Endodermal cell (in vitro differentiated cells): ENCODE measurements at regions not wholly inside any gene's neighbourhood (a gene's known extent, or its start where the extent isn't known, plus 50 kb on each side); places are given as distances from the start of the nearest gene placed in this dataset.

ENCODE experiments used
- DNase-seq: peaks from one replicate; pipeline ENCODE4 v3.0.0-alpha.2; 2017
- H3K27ac ChIP-seq: 2 replicates; pipeline ENCODE4 v1.5.1; 2013; ENCODE audit warnings: mild to moderate bottlenecking, low read depth, low read length, moderate library complexity
- H3K27me3 ChIP-seq: 2 replicates; pipeline ENCODE4 v1.6.1; 2013; ENCODE audit warnings: mild to moderate bottlenecking, low read length, moderate library complexity; ENCODE audit not compliant: insufficient read depth, control insufficient read depth, poor library complexity, severe bottlenecking
- H3K36me3 ChIP-seq: 2 replicates; pipeline ENCODE4 v1.7.0; 2013; ENCODE audit warnings: mild to moderate bottlenecking, low read length, moderate library complexity; ENCODE audit not compliant: control insufficient read depth, insufficient read depth
- H3K4me1 ChIP-seq: one replicate; pipeline ENCODE4 v1.7.0; 2013; ENCODE audit warnings: low read length; ENCODE audit not compliant: control insufficient read depth, insufficient read depth
- H3K4me3 ChIP-seq: 2 replicates; pipeline ENCODE4 v1.5.1; 2013; ENCODE audit warnings: mild to moderate bottlenecking, low read length, moderate library complexity
- H3K9ac ChIP-seq: 2 replicates; pipeline ENCODE4 v1.6.1; 2013; ENCODE audit warnings: mild to moderate bottlenecking, low read length, moderate library complexity; ENCODE audit not compliant: poor library complexity, severe bottlenecking; ENCODE audit errors: extremely low read depth
- H3K9me3 ChIP-seq: 2 replicates; pipeline ENCODE4 v1.6.1; 2013; ENCODE audit warnings: mild to moderate bottlenecking, low read length, moderate library complexity; ENCODE audit not compliant: control insufficient read depth
- H3K27ac Mint-ChIP-seq: 2 replicates; pipeline ENCODE4 v1.8.0; 2020; ENCODE audit warnings: mixed read lengths
- H3K27me3 Mint-ChIP-seq: 2 replicates; pipeline ENCODE4 v1.8.0; 2021; ENCODE audit warnings: mild to moderate bottlenecking, mixed read lengths; ENCODE audit not compliant: insufficient read depth
- H3K36me3 Mint-ChIP-seq: 2 replicates; pipeline ENCODE4 v1.8.0; 2020; ENCODE audit warnings: low read depth, mixed read lengths
- H3K4me1 Mint-ChIP-seq: 2 replicates; pipeline ENCODE4 v1.8.0; 2020; ENCODE audit warnings: mixed read lengths
- H3K4me3 Mint-ChIP-seq: 2 replicates; pipeline ENCODE4 v1.8.0; 2020; ENCODE audit warnings: mild to moderate bottlenecking, moderate library complexity, mixed read lengths
- H3K9me3 Mint-ChIP-seq: 2 replicates; pipeline ENCODE4 v1.8.0; 2020; ENCODE audit warnings: mild to moderate bottlenecking, mixed read lengths
- CTCF ChIP-seq: fragments of 200-600 bp; sonication (generic); conservative IDR thresholded peaks from 2 replicates; pipeline ENCODE4 v1.5.0; 2021; ENCODE audit warnings: antibody characterized with exemption, mild to moderate bottlenecking
- WGBS, 2 experiments: methylation state at CpG; one replicate each; pipeline versions ENCODE4 v1.1.5 to v1.1.7; 2013; ENCODE audit warnings: missing lambda C conversion rate in 2 of 2, mixed read lengths in 1 of 2; ENCODE audit not compliant: insufficient coverage in 1 of 2, insufficient read length in 1 of 2; 5-methylcytosine and 5-hydroxymethylcytosine counted together

- H3K27me3 Mint-ChIP-seq: no peaks in the 10 kb centered on the region
- H3K27ac Mint-ChIP-seq: no peak overlapping the region
- TF ChIP-seq CTCF: no peak
- H3K4me1 Mint-ChIP-seq: no peaks in the 10 kb centered on the region
- no peaks in the 10 kb centered on the region for H3K36me3 Mint-ChIP-seq
- no peak overlapping the region for H3K9ac ChIP-seq
- H3K4me3 Mint-ChIP-seq: no peak overlapping the region
- no peak overlapping the region for H3K4me3 ChIP-seq
- no peak overlapping the region for H3K27ac ChIP-seq
- no peaks in the 10 kb centered on the region for H3K9me3 Mint-ChIP-seq
- DNase-seq: no peak
- H3K27me3 ChIP-seq: no peaks in the 10 kb centered on the region
- no peaks in the 10 kb centered on the region for H3K9me3 ChIP-seq
- no peaks in the 10 kb centered on the region for H3K4me1 ChIP-seq
- 89% methylated on average over 1 of the region's 1 CpG; no CpG with 5 or more reads in 1 of the 2 experiments for WGBS, 2 experiments
- no peaks in the 10 kb centered on the region for H3K36me3 ChIP-seq
Measured at GRCh38 chr3:18744472-18744871, 319.3 kb upstream of the SATB1 start.

GRCh38 chr3:18743761-18744160, 318.6 kb upstream of the SATB1 start:
- H3K4me3 Mint-ChIP-seq: no peak overlapping the region
- no peaks in the 10 kb centered on the region for H3K9me3 Mint-ChIP-seq
- H3K27ac ChIP-seq: no peak overlapping the region
- H3K4me1 Mint-ChIP-seq: no peaks in the 10 kb centered on the region
- no peaks in the 10 kb centered on the region for H3K27me3 Mint-ChIP-seq
- no peaks in the 10 kb centered on the region for H3K36me3 Mint-ChIP-seq
- no peak overlapping the region for H3K4me3 ChIP-seq
- no peak for TF ChIP-seq CTCF
- no peaks in the 10 kb centered on the region for H3K36me3 ChIP-seq
- no peaks in the 10 kb centered on the region for H3K4me1 ChIP-seq
- no peak overlapping the region for H3K27ac Mint-ChIP-seq
- H3K9ac ChIP-seq: no peak overlapping the region
- WGBS, 2 experiments: 84% methylated on average over 2 of the region's 2 CpGs; no CpG with 5 or more reads in 1 of the 2 experiments
- DNase-seq: no peak
- H3K27me3 ChIP-seq: no peaks in the 10 kb centered on the region
- no peaks in the 10 kb centered on the region for H3K9me3 ChIP-seq

- Mint-ChIP-seq H3K36me3 (no peaks in the 10 kb centered on the region), H3K27me3 (no peaks in the 10 kb centered on the region), H3K27ac (no peak overlapping the region), H3K4me1 (no peaks in the 10 kb centered on the region), H3K4me3 (no peak overlapping the region), H3K9me3 (no peaks in the 10 kb centered on the region)
- H3K36me3 ChIP-seq: no peaks in the 10 kb centered on the region
- H3K27ac ChIP-seq: no peak overlapping the region
- no peak for DNase-seq
- H3K9me3 ChIP-seq: no peaks in the 10 kb centered on the region
- no peak for TF ChIP-seq CTCF
- no peak overlapping the region for H3K9ac ChIP-seq
- no peaks in the 10 kb centered on the region for H3K4me1 ChIP-seq
- WGBS, 2 experiments: 90 to 95% methylated on average over 4 to 10 of the region's 12 CpGs
- H3K27me3 ChIP-seq: no peaks in the 10 kb centered on the region
- no peak overlapping the region for H3K4me3 ChIP-seq
Measured at GRCh38 chr3:18740631-18741583, 315.8 kb upstream of the SATB1 start.
